GOT3 (cell line): ENCODE measurements at regions not wholly inside any gene's neighbourhood (a gene's known extent, or its start where the extent isn't known, plus 50 kb on each side); places are given as distances from the start of the nearest gene placed in this dataset.

ENCODE experiments used
- DNase-seq: peaks from one replicate; lab custom pipeline; 2025; ENCODE audit warnings: mixed read lengths; lab: John Stamatoyannopoulos, UW

- no peak for DNase-seq
Observed at GRCh38 chr7:110142939-110143526, 947.9 kb upstream of the LRRN3 start.

DNA sequence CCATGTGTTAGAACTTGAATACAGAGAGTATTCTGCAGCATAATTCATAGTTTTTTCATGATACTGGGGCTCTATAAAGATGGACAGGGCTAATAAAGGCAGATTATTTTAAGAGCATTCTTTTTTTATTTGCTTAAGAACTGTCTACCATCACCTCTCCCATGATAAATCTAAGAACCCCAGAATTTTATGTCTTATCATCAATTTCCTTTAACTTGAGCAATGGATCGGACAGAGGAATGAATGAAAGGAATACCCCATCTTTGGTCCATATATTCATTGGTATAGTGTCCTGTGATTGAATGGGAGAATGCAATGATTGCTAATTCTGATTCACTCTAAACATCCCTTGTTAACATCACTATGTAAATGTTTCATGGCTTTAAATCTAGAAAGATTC, 946.3 kb upstream of the LRRN3 start:
- DNase-seq, result no peak

DNA sequence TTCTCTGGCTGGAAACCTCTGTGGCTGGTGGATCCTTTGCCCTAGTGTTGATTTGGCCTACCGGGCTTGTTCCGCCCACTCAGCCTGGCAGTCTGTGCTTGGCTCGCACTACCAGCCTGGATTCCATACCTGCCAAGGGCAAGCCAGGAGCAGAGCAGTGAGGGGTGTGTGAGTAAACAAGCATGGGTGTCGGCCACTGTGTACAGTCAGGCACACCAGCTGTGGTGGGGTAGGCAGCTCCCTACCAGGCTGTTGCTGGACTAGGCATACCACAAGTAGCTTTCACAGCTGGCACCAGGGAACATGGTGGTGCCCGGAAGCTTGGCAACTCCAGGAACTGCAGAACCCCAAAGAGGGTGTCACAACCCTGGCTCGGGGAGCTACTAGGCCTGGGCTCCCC, 942.9 kb upstream of the LRRN3 start:
- DNase-seq, result no peak

- no peak for DNase-seq
Observed at GRCh38 chr7:110153222-110153621, 937.7 kb upstream of the LRRN3 start.

DNA sequence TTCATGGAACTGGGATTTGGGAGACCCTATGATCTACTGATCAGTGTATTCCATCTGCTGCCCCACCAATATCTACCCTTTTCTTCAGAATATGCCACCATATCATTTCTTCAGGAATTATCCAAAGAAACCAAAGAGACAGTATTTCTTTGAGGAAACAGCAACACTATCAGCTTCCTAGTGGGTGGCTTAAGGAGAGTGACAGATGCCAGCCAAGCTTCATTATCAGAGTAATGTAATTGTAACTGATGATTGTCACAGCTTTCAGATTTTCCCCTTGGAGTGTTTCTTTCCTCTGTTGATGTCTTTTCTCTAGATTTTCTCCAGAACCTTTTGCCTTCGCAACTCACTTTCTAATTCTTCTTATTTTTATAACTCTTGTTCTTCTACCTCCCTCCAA, 934.4 kb upstream of the LRRN3 start:
- no peak for DNase-seq

- DNase-seq, result no peak
Observed at GRCh38 chr7:110157631-110158362, 933.1 kb upstream of the LRRN3 start.

GRCh38 chr7:110168010-110168409, 922.9 kb upstream of the LRRN3 start:
- no peak for DNase-seq

- DNase-seq, result no peak
Observed at GRCh38 chr7:110170841-110171240, 920.1 kb upstream of the LRRN3 start.

- no peak for DNase-seq
Observed at GRCh38 chr7:110177463-110177862, 913.5 kb upstream of the LRRN3 start.

- no peak for DNase-seq
Observed at GRCh38 chr7:110179037-110179436, 911.9 kb upstream of the LRRN3 start.

- no peak for DNase-seq
Observed at GRCh38 chr7:110181768-110182167, 909.2 kb upstream of the LRRN3 start.

GRCh38 chr7:110186334-110186733, 904.6 kb upstream of the LRRN3 start:
- DNase-seq, result no peak

GRCh38 chr7:110187877-110188554, 902.9 kb upstream of the LRRN3 start:
- DNase-seq, result no peak

- no peak for DNase-seq
Observed at GRCh38 chr7:110204527-110204926, 886.4 kb upstream of the LRRN3 start.

GRCh38 chr7:110205899-110206298, 885.0 kb upstream of the LRRN3 start:
- no peak for DNase-seq

DNA sequence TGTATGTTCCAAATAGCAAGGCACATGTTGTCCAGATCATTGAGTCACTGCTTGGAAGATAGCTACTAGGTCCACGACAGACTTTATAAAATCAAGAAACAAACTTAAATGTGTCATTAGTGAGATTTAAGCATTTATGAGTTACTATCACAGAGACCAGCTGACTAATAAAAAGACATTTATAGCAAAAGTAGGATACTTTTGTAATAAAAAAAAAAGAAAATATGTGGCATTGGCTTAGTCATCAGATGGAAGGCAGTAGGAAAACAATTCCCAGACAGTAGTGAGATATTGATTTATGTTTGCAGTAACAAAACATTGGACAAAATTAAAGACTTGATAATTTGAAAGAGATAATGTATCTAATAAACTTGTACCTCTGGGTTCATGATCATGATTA, 881.0 kb upstream of the LRRN3 start:
- DNase-seq, result no peak

DNA sequence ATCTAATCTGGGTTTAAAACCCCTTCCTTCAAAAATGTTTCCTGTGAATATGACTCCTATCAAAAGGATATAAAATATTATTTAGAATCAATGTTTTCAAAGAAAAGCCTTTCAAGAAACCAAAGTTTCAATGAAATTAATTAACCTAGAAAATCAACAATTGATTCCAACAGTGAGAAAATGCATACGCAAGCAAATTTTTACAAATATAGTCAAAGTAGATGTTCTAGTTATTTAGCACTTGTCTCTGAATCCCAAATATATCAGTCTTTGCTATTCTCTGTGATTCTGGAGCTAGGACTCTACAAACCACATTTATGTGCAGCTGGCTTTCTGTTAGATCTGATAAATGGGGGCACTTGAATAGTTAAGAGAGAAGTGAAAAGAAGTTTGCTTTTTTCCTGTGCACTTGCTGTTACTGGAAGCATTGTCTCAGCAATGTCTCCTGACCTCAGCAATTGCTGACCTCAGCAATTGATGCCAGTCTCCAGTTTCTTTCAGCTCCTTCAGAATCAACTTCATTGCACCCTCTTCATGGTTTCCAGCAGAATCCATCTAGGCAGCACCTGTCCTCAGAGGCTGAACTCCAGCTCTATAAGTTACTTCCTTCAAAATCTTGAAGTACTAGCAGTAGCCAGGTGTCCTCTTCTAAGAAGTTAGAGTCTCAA, 879.9 kb upstream of the LRRN3 start:
- DNase-seq, result no peak

DNA sequence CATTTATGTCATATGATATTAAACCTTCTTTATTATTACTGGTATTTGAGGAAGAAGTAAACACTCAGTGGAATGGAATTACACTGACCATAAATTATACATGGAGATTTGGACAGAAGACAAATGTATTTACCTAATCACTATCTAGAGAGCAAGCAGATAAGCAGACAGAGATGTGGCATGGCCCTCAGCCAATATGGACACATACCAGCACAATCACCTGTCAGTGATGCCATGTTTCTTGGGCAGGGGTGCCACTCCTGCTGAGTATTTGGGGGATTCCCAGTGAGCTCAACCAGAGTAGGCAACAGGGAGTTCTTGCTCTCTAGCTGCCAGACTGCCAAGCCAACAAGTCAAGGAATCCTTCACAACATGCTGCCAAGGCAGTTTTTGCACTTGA, 866.3 kb upstream of the LRRN3 start:
- no peak for DNase-seq

DNA sequence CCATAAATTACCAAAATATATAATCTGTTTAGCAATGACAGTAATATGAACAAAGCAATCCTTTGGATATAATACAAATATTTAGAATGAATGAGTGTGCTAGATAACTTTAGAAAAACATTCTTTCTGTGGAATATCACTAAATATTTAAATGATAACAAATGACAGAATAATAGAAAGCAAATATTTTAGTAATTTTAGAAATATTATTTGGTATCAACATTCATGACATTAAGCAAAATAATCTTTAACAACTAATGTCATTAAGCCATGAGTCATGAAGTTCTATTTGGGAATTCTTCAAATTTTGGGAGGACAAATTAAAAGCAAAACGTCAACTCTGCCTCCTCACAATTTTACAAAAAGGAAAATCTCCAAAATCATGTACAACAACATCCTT, 844.8 kb upstream of the LRRN3 start:
- no peak for DNase-seq

DNA sequence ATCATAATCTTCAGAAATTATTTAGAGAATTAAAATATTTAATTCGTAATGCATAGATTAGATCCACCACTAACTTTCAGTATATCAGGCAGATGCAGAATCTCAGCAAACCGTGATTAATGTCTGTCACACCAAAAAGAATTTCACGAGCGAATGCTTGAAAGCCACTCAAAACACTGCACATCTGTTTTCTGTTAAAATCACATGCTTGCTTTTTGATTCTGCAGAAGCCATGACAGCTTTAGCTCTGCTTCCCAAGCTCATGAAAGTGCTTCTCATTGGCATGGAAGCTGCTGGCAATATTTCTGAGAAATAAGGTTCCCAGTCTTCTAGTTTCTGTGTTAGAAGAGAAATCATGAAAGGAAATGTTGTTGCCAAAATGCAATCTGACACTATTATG, 837.8 kb upstream of the LRRN3 start:
- DNase-seq, result no peak

DNA sequence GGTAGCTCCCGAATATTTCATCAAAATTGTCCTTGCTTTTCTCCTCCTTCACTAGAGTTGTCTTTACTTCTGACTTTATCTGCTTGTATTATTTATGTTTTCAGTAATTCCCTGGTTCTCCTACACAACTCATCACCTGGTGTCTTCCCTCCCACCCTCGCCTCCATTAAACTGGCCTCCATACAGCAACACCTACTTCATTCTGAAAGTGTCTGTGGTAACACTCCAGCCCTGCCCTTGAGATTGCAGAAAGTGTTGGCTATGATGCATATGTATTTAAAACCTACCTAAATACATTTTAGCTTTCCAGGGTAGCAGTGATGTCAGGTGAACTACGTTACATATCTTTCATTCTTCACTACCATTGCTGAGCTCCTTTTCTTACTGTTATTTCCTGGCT, 833.3 kb upstream of the LRRN3 start:
- DNase-seq, result no peak

DNA sequence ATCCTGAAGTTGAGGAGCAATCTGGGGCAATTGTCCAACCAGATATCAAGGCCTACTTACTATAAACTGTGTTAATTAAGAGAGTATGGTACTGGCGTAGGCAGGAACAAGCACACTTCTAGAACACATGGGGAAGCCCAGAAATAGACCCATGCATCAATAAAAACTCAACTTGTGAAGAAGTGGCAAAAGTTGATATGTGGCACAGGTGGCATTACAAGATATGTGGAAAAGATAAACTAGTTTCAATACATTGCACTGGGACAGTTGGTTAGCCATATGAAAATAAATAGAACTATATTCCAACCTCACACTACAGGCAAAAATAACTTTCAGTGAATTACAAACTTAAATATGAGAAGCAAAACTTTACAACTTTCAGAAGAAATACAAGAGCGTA, 828.7 kb upstream of the LRRN3 start:
- DNase-seq, result no peak

GRCh38 chr7:110264288-110264687, 826.6 kb upstream of the LRRN3 start:
- no peak for DNase-seq
